BLaER1 (cell line): ENCODE measurements at regions not wholly inside any gene's neighbourhood (a gene's known extent, or its start where the extent isn't known, plus 50 kb on each side); places are given as distances from the start of the nearest gene placed in this dataset.

Source experiments
- H3K27ac ChIP-seq: shearing (Covaris generic); formaldehyde crosslinking; 2 replicates; pipeline ENCODE4 v1.8.1; 2022
- H3K27me3 ChIP-seq: shearing (Covaris generic); formaldehyde crosslinking; 2 replicates; pipeline ENCODE4 v1.8.1; 2022
- H3K36me3 ChIP-seq: shearing (Covaris generic); formaldehyde crosslinking; 2 replicates; pipeline ENCODE4 v1.8.1; 2022
- H3K4me1 ChIP-seq: shearing (Covaris generic); formaldehyde crosslinking; 2 replicates; pipeline ENCODE4 v1.8.1; 2022
- H3K4me2 ChIP-seq: shearing (Covaris generic); formaldehyde crosslinking; 2 replicates; pipeline ENCODE4 v1.8.1; 2022
- H3K4me3 ChIP-seq: shearing (Covaris generic); formaldehyde crosslinking; 2 replicates; pipeline ENCODE4 v1.8.1; 2022
- H3K9ac ChIP-seq: shearing (Covaris generic); formaldehyde crosslinking; 2 replicates; pipeline ENCODE4 v1.8.1; 2022
- H3K9me3 ChIP-seq: shearing (Covaris generic); formaldehyde crosslinking; 2 replicates; pipeline ENCODE4 v1.8.1; 2022
- H4K20me1 ChIP-seq: shearing (Covaris generic); formaldehyde crosslinking; 2 replicates; pipeline ENCODE4 v1.8.1; 2022
- Cebpa-rat ChIP-seq: shearing (Covaris generic); IDR thresholded peaks from 2 replicates; pipeline ENCODE4 v1.8.1; 2022

DNA sequence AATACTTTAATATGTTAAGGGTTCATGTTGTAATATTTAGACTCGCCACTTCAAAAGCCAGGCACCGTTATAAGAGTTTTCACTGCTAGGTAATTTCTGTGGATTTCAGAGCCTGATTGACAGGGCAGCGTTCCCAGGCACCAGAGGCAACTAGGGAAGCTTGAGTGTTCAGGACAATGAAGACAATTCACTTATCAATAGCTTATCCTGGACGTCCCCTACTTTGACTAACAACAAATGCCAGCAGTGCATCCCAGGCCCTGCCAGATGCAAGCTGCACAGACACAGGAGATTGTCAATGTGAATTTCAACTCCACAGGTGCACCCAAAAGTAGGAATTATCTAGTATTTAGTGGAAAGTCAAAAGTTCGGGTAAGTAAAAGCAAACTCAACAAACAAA is 179.3 kb upstream of the GYPC start:
- Histone ChIP-seq H3K27me3 (no peaks in the 10 kb centered on the region), H3K9me3 (peaks cover 9% of the 10 kb centered on the region), H4K20me1 (no peaks in the 10 kb centered on the region), H3K4me1 (no peaks in the 10 kb centered on the region), H3K4me3 (no peak overlapping the region), H3K36me3 (no peaks in the 10 kb centered on the region), H3K9ac (no peak overlapping the region), H3K27ac (no peak overlapping the region), H3K4me2 (no peak overlapping the region)
- TF ChIP-seq Cebpa-rat = no peak

DNA sequence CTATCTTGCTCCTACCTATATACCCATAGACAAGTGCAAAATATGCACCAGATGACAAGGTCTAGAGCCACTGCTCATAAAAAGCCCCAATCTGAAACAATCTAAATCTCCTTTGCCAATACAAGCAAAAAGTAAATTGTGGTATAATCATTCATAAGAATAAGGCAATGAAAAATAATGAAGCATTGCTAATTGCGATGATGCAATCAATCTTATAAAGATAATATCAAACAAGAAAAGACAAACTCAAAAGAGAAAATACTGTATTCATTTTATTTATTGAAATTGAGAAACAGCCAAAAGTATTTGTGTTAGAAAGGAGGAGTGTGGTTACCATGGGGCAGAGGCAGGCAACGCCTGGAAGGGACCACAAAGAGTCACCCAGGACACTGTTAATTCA is 175.9 kb upstream of the GYPC start:
- TF ChIP-seq Cebpa-rat = no peak
- H3K36me3 ChIP-seq = no peaks in the 10 kb centered on the region
- no peak overlapping the region for H3K4me3 ChIP-seq
- no peaks in the 10 kb centered on the region for H4K20me1 ChIP-seq
- H3K27ac ChIP-seq = no peak overlapping the region
- H3K27me3 ChIP-seq = no peaks in the 10 kb centered on the region
- H3K4me1 ChIP-seq = no peaks in the 10 kb centered on the region
- H3K4me2 ChIP-seq = no peak overlapping the region
- H3K9me3 ChIP-seq = peaks cover 9% of the 10 kb centered on the region
- H3K9ac ChIP-seq = no peak overlapping the region

DNA sequence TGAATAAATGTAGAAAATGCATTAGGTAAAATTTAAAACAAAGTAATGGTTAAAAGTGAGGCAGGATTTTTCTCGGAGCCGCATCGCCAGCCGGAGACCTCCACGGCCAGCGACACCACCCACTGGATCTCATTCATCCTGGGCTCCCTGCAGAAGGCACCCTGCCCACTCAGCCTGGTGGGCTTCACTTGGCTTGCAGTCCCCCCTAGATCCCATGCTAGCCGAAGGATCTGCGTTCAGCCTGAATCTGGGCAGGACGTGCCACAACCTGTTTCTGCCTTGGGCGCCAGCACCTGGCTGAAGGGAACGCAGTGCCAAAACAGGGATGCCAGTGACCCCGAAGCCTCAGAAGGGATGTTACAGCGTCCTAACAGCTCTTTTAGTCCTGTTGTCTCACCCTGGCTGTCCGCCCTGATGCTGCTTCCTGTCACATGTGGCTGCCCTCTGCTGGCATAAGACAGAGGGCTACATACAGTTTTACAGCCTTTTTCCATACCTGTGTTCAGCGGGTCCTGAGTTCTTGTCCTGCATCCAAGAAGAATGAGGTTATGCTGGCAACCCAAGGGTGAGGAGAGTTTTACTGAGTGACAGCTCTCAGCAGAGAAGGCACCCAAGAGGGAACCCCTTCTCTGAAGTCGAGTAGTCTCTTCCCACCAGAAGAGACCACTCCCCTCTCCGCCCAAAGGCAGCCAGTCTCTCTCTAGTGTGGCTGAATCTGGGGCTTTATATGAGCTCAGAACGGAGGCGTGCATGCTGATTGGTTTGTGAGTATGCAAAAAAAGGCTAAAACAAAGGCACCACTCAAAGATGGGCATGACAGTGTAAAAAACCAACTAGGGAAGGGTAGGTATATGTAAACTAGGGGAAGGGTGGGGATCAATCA is 173.1 kb upstream of the GYPC start:
- H3K36me3 ChIP-seq = no peaks in the 10 kb centered on the region
- H3K27me3 ChIP-seq = no peaks in the 10 kb centered on the region
- no peak overlapping the region for H3K4me3 ChIP-seq
- no peak overlapping the region for H3K9ac ChIP-seq
- no peaks in the 10 kb centered on the region for H3K4me1 ChIP-seq
- H3K4me2 ChIP-seq = no peak overlapping the region
- no peak overlapping the region for H3K27ac ChIP-seq
- H4K20me1 ChIP-seq = no peaks in the 10 kb centered on the region
- no peak for TF ChIP-seq Cebpa-rat
- H3K9me3 ChIP-seq = peaks cover 9% of the 10 kb centered on the region

DNA sequence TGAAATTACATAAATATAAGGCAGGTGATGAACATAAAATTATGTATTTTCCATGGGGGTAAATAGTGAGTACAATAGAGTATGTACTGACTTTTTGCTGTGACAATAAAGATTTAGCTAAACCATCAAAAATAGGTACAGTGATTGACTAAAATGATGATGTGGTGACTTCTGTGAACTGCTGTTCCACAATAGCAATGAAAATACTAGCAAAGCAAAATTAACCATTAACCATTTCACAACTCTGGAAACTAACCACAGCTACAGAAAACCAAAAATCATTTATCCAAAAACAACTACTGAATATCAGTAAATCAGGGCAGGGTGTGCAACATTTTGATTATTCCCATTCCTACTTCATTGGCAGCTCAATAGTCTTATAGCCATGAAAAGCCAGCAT is 161.4 kb upstream of the GYPC start:
- no peak overlapping the region for H3K9ac ChIP-seq
- TF ChIP-seq Cebpa-rat = no peak
- no peak overlapping the region for H3K27ac ChIP-seq
- H3K4me3 ChIP-seq = no peak overlapping the region
- H3K36me3 ChIP-seq = no peaks in the 10 kb centered on the region
- peaks cover 21% of the 10 kb centered on the region for H3K9me3 ChIP-seq
- no peaks in the 10 kb centered on the region for H3K4me1 ChIP-seq
- no peak overlapping the region for H3K4me2 ChIP-seq
- no peaks in the 10 kb centered on the region for H4K20me1 ChIP-seq
- no peaks in the 10 kb centered on the region for H3K27me3 ChIP-seq

DNA sequence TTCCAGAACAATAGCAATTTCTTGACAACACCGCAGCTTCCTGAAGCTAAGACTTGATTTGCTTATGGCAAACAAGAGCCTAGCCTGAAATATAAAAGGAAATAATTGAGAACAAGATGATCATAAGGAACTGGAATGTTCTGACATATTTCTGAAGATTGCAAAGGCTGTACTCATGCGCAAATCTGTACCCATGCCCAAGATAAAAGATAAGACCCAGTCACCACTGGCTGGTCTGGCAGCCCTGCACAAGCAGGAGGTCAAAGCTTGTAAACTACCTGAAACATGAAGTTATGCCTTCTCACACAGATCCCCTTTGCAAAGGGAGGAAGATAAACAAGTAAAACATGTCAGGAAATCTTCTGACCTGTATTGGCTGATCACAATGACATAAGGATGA is 160.8 kb upstream of the GYPC start:
- no peak overlapping the region for H3K27ac ChIP-seq
- H4K20me1 ChIP-seq = no peaks in the 10 kb centered on the region
- peaks cover 21% of the 10 kb centered on the region for H3K9me3 ChIP-seq
- H3K4me1 ChIP-seq = no peaks in the 10 kb centered on the region
- H3K4me2 ChIP-seq = no peak overlapping the region
- no peak overlapping the region for H3K9ac ChIP-seq
- H3K36me3 ChIP-seq = no peaks in the 10 kb centered on the region
- TF ChIP-seq Cebpa-rat = no peak
- no peak overlapping the region for H3K4me3 ChIP-seq
- H3K27me3 ChIP-seq = no peaks in the 10 kb centered on the region

DNA sequence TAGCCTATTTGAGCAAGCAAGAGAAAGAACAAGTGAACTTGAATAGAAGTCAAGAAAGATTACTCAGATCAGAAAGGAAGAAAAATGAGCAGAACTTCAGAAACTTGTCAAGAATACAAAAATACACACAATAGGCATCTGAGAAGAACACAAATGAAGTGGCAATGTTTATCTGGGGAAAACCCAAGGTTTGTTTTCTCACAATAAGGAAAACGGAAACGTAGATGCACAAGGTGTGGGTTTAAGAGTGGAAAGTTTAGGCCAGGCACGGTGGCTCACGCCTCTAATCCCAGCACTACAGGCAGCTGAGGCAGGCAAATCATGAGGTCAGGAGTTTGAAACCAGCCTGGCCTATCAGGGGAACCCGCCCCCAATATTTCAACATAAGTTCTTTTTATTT is 159.5 kb upstream of the GYPC start:
- no peak overlapping the region for H3K4me2 ChIP-seq
- no peaks in the 10 kb centered on the region for H4K20me1 ChIP-seq
- H3K27ac ChIP-seq = no peak overlapping the region
- TF ChIP-seq Cebpa-rat = no peak
- H3K36me3 ChIP-seq = no peaks in the 10 kb centered on the region
- H3K4me3 ChIP-seq = no peak overlapping the region
- peaks cover 21% of the 10 kb centered on the region for H3K9me3 ChIP-seq
- H3K4me1 ChIP-seq = no peaks in the 10 kb centered on the region
- H3K9ac ChIP-seq = no peak overlapping the region
- no peaks in the 10 kb centered on the region for H3K27me3 ChIP-seq

DNA sequence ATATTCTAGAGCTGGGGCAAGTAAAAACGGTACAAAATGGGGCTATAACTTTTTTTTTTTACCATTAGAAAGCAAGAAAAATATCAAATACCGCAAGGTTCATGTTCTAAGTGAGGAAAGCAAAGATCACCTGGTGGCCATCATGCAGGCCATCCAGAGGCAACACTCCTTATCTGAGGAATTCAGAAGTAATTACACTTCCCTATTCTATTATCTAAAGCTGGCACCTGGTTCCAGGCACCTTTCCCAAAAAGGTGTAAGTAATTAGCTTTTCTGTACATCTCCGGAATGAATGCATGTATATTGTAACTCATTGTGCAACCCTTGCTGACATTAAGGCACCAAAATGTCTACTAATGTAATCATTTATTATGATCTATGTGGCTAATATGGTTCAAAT is 152.5 kb upstream of the GYPC start:
- Histone ChIP-seq H3K4me1 (no peaks in the 10 kb centered on the region), H3K36me3 (no peaks in the 10 kb centered on the region), H3K9ac (no peak overlapping the region), H3K9me3 (no peaks in the 10 kb centered on the region), H3K4me2 (no peak overlapping the region), H3K27ac (no peak overlapping the region), H3K4me3 (no peak overlapping the region), H4K20me1 (no peaks in the 10 kb centered on the region), H3K27me3 (no peaks in the 10 kb centered on the region)
- no peak for TF ChIP-seq Cebpa-rat

DNA sequence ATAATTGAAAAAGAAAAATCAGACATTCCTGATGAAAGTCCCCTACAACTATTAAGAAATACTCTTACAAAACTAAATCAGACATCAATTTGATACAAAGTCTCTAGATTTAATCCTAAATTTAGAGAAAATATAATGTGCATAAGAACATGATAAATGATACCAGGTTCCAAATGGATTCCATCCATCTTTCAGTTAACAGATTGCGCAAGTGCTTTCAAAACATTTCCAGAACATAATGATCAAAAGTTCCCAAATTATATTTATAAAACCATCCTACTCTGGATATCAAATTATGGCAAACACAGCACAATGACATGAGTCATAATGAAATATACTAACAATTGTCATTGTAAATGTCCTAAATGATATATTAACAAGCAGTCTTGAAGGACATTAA is 151.0 kb upstream of the GYPC start:
- Histone ChIP-seq H3K4me1 (no peaks in the 10 kb centered on the region), H3K4me3 (no peak overlapping the region), H3K36me3 (no peaks in the 10 kb centered on the region), H3K9ac (no peak overlapping the region), H3K4me2 (no peak overlapping the region), H4K20me1 (no peaks in the 10 kb centered on the region), H3K9me3 (no peaks in the 10 kb centered on the region), H3K27me3 (no peaks in the 10 kb centered on the region), H3K27ac (no peak overlapping the region)
- no peak; the same call in 1 of the 2 replicates for TF ChIP-seq Cebpa-rat

DNA sequence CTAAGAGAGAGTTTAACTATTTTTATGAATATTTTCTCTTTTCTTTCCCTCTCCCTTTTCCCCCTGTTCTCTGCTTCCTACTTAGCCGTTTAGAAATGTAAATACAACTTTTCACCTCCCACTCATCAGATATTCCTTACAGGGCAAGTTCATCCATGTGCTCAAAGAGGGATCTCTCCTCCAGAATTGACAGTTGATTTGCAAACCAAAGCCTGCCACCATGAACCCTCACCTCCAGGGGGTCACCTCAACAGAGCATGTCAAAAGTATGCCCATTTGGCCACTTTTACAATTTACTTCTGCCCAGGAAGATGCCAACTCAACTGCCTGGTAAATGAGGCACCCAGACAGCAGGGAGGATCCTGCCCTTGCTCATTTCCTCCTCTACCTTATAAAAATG is 149.2 kb upstream of the GYPC start:
- Histone ChIP-seq H3K9ac (no peak overlapping the region), H3K4me1 (no peaks in the 10 kb centered on the region), H3K4me2 (no peak overlapping the region), H3K9me3 (no peaks in the 10 kb centered on the region), H3K36me3 (no peaks in the 10 kb centered on the region), H3K27me3 (no peaks in the 10 kb centered on the region), H4K20me1 (no peaks in the 10 kb centered on the region), H3K27ac (no peak overlapping the region), H3K4me3 (no peak overlapping the region)
- TF ChIP-seq Cebpa-rat = no peak

DNA sequence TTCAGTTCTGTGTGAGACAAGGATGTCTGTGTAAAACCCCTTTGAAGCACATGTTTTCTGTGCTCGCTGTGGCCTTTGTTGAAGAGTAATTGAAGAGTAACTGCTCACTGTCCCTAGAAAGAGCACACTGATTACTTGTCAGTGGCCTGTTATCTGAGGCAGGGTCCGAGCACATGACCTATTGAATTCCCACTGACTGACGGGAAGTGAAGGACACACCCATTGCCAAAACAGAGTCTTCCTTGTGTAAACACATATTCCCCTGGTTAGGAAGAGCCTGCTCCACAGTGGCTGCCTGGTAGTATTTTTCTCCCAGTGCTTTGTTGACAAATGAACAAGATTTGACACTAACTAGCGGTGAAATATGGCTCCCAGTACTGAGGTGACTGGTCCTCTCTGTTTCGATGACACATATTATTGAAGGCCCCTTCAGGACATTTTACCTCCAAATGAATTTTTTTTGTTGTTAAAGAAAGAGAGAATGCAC is 148.5 kb upstream of the GYPC start:
- Histone ChIP-seq H3K36me3 (no peaks in the 10 kb centered on the region), H3K4me2 (no peak overlapping the region), H4K20me1 (no peaks in the 10 kb centered on the region), H3K4me1 (no peaks in the 10 kb centered on the region), H3K9ac (no peak overlapping the region), H3K9me3 (no peaks in the 10 kb centered on the region), H3K27ac (no peak overlapping the region), H3K27me3 (no peaks in the 10 kb centered on the region), H3K4me3 (no peak overlapping the region)
- no peak for TF ChIP-seq Cebpa-rat

DNA sequence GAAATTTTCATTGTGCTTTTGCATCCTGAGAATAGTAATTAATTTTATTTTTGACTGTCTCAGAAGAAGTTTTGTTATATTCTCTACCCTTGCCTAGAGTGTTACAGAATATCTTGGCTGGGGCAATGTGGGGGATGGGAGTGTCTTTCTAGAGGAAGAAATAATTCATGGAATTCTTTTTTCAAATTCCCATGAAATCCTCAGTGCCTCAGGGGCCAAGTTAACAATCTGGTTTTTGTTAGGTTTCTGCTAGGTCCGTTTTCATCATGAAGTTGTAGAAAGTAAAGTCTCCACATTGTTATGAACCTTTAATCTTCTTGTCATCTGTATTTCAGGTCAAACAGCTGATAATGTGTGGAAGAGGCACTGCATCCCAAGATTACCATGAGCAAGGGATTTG is 145.6 kb upstream of the GYPC start:
- Histone ChIP-seq H3K4me1 (no peaks in the 10 kb centered on the region), H4K20me1 (no peaks in the 10 kb centered on the region), H3K27me3 (no peaks in the 10 kb centered on the region), H3K4me2 (no peak overlapping the region), H3K9me3 (no peaks in the 10 kb centered on the region), H3K27ac (no peak overlapping the region), H3K4me3 (no peak overlapping the region), H3K36me3 (no peaks in the 10 kb centered on the region), H3K9ac (no peak overlapping the region)
- no peak for TF ChIP-seq Cebpa-rat
